Vagina (tissue), 2 donors: ENCODE measurements at regions not wholly inside any gene's neighbourhood (a gene's known extent, or its start where the extent isn't known, plus 50 kb on each side); places are given as distances from the start of the nearest gene placed in this dataset.

Experiments
- POLR2A ChIP-seq, 2 donors: fragments of 450-650 bp; IDR thresholded peaks; one replicate each; pipeline ENCODE4 v1.6.1; 2017; ENCODE audit warnings: antibody characterized with exemption in 2 of 2, mild to moderate bottlenecking in 2 of 2, moderate library complexity in 2 of 2
- POLR2AphosphoS5 ChIP-seq, 2 donors: sonication (generic); formaldehyde crosslinking; IDR thresholded peaks; one replicate each; pipeline ENCODE4 v1.9.0; 2017; ENCODE audit warnings: antibody characterized with exemption in 2 of 2, mild to moderate bottlenecking in 2 of 2, low read depth in 1 of 2; ENCODE audit not compliant: insufficient read depth in 1 of 2
- TF ChIP-seq, protein P1 (sequence below), 3 experiments: fragments of 450-650 bp in 2 of 3; fragments of 200-600 bp in 1 of 3; sonication (generic) in 1 of 3; IDR thresholded peaks; one replicate each; pipeline ENCODE4 v1.5.1; 2017 to 2019; ENCODE audit warnings: antibody characterized with exemption in 3 of 3, mild to moderate bottlenecking in 2 of 3, moderate library complexity in 2 of 3

- TF ChIP-seq, protein P1, sequence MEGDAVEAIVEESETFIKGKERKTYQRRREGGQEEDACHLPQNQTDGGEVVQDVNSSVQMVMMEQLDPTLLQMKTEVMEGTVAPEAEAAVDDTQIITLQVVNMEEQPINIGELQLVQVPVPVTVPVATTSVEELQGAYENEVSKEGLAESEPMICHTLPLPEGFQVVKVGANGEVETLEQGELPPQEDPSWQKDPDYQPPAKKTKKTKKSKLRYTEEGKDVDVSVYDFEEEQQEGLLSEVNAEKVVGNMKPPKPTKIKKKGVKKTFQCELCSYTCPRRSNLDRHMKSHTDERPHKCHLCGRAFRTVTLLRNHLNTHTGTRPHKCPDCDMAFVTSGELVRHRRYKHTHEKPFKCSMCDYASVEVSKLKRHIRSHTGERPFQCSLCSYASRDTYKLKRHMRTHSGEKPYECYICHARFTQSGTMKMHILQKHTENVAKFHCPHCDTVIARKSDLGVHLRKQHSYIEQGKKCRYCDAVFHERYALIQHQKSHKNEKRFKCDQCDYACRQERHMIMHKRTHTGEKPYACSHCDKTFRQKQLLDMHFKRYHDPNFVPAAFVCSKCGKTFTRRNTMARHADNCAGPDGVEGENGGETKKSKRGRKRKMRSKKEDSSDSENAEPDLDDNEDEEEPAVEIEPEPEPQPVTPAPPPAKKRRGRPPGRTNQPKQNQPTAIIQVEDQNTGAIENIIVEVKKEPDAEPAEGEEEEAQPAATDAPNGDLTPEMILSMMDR (IDR thresholded peaks at IDR 0.05), result no peak
- TF ChIP-seq POLR2A (IDR thresholded peaks at IDR 0.05), result no peak
- TF ChIP-seq POLR2AphosphoS5 (IDR thresholded peaks at IDR 0.05; ENCODE audit: insufficient read depth in 1 of 2, low read depth in 1 of 2), result no peak
These were observed 278.3 kb downstream of the RBM43 start for GRCh38 chr2:150983314-150983897.
